Epithelial cell of proximal tubule (primary cell): ENCODE measurements at regions not wholly inside any gene's neighbourhood (a gene's known extent, or its start where the extent isn't known, plus 50 kb on each side); places are given as distances from the start of the nearest gene placed in this dataset.

Experiments used
- DNase-seq: peaks from one replicate; pipeline ENCODE4 v3.0.0-alpha.2; 2011; ENCODE audit warnings: low read depth
- H3K4me3 ChIP-seq: 2 replicates; pipeline ENCODE4 v1.5.1; 2011; ENCODE audit warnings: low read depth, mild to moderate bottlenecking, low read length
- TF ChIP-seq, protein P1 (sequence below): conservative IDR thresholded peaks from 2 replicates; pipeline ENCODE4 v1.5.1; 2012; ENCODE audit warnings: low read depth, mild to moderate bottlenecking, low read length

DNA sequence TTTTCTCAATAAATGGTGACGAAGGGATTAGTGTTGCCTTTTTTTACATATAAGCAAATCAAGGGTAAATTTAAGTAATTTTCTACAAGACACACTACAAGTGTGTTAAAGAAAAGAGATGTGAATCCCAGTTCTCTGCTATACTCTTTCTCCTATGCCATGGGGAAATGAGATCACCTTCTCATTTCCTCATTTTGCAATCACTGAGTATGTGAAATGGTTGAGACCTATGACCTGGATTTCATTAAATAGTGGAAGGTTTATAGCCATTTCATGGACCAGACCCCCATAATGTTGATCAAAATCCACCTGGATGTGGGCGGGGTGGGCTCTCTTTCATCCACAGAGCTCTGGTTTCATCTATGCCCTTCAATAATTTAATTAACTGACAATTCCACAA is 66.9 kb upstream of the SLIT3 start:
- DNase-seq = no peak
- H3K4me3 ChIP-seq = no peak overlapping the region
- TF ChIP-seq, protein P1, sequence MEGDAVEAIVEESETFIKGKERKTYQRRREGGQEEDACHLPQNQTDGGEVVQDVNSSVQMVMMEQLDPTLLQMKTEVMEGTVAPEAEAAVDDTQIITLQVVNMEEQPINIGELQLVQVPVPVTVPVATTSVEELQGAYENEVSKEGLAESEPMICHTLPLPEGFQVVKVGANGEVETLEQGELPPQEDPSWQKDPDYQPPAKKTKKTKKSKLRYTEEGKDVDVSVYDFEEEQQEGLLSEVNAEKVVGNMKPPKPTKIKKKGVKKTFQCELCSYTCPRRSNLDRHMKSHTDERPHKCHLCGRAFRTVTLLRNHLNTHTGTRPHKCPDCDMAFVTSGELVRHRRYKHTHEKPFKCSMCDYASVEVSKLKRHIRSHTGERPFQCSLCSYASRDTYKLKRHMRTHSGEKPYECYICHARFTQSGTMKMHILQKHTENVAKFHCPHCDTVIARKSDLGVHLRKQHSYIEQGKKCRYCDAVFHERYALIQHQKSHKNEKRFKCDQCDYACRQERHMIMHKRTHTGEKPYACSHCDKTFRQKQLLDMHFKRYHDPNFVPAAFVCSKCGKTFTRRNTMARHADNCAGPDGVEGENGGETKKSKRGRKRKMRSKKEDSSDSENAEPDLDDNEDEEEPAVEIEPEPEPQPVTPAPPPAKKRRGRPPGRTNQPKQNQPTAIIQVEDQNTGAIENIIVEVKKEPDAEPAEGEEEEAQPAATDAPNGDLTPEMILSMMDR = no peak

DNA sequence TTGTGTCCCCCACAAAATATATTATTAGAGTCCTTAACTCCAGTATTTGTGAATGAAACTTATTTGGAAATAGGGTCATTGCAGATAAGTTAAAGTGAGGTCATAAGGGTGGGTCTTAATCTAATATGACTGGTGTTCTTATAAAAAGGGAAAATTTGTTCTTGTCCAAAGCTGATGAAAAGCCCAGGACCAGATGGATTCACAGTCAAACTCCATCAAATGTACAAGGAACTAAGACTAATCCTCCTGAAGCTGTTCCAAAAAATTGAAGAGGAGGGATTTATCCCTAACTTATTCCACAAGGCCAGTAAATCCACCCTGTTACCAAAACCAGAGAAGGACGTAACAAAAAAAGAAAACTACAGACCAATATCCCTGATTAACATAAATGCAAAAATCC is 56.4 kb upstream of the SLIT3 start:
- TF ChIP-seq, protein P1 = no peak
- no peak overlapping the region for H3K4me3 ChIP-seq
- no peak for DNase-seq

DNA sequence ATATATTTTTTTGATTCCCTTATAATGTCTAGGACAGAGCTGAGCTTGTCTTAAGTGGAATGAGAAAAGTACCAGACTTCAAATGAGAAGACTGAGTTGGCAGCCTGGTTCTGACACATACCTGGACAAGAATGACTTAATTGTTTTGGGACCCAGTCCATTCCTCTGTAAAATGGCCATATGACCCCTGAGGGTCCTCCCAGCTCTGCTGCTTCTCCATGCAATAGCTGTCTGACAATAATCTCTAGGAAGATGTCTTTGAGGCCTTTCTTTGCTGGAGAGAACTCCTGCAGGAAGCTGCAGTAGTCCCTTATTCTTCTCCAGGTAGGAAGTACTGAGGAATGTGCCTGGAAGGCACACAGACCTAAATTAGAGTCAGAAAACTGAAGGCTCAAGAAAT is 55.9 kb upstream of the SLIT3 start:
- DNase-seq = no peak
- H3K4me3 ChIP-seq = no peak overlapping the region
- TF ChIP-seq, protein P1 = no peak

DNA sequence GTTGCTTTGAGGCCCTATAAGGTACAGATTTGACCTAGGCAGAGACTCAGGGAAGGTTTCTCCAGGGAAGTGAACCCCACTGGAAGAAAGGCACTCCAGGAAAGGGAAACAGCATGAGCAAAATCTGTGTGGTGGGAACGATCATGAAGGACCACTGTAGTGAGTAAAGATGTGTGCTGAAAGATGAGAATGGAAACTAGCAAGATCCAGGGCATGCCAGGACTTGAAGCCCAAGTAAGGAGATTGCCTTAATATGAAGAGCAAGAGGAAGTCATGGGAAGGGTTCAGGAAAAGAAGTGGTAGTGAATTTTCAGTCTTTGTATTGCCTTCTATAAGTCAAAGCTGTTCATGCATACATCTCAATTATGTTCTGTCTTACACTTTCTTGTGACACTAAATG is 55.2 kb upstream of the SLIT3 start:
- no peak for DNase-seq
- TF ChIP-seq, protein P1 = no peak
- H3K4me3 ChIP-seq = no peak overlapping the region

DNA sequence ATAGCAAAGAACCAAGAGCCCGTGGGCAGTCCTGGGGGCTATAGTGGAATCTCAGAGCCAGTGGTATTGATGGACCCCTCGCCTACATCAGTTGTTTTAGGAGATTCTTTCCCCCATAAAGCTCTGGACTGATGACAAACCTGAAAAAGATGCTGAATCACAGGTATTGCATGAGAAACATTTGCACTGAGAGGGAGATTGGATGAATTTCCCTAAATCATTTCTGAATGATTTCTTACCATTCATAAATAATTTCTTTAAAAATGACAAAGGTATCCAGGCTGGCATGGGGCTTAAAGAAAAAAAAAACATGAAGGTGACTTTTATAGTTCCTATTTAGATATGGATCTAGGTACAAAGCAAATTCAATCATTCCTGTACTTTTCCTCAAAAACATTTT is 54.0 kb upstream of the SLIT3 start:
- TF ChIP-seq, protein P1 = no peak
- H3K4me3 ChIP-seq = no peak overlapping the region
- no peak for DNase-seq

DNA sequence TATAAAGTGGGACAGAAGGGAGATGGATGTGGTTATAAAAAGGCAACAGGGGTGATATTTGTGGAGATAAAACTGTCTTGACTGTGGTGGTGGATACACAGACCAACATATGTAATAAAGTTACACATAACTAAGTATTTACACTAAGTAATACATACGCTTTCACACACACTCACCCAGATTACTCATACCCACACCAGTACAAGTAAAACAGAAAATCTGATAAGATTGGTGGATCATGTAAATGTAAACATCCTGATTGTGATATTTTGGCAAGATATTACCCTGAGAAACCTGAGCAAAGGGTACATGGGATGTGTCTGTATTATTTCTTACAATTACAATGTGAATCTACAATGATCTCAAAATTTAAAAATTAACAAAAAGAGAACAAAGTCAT is 53.3 kb upstream of the SLIT3 start:
- no peak for DNase-seq
- TF ChIP-seq, protein P1 = no peak
- no peak overlapping the region for H3K4me3 ChIP-seq

DNA sequence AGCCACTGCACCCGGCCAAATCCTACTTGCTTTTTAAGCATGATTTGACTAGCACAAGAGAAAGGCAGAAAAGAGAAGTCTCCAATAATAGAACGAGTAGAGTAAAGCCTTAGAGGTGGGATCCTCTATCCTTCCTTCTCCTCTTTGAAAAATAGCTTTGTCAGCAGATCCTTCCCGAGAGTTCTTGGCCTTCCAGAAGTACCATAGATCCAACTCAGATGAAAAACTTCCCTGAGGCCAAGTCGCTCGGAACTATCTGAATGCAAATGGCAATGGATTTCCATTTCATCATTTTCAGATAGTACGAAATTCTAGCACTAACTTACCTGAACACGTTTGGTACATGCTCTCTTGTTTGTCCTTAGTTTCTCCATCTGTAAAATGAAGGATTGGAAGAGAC is 52.0 kb upstream of the SLIT3 start:
- TF ChIP-seq, protein P1 = no peak
- no peak for DNase-seq

More for the DNA sequence above, 52.0 kb upstream of the SLIT3 start:
- H3K4me3 ChIP-seq = no peak overlapping the region
